Cerebellar nuclear complex (tissue), 1 donor: ENCODE measurements at regions not wholly inside any gene's neighbourhood (a gene's known extent, or its start where the extent isn't known, plus 50 kb on each side); places are given as distances from the start of the nearest gene placed in this dataset.
"Not testable (repeated sequence)": the region's sequence is repeated elsewhere in the genome, so short reads cannot be mapped to it uniquely, and the experiment has no call there.

Source experiments
- DNase-seq, 2 experiments: peaks; one replicate each; lab custom pipeline; 2025; lab: John Stamatoyannopoulos, UW

- DNase-seq, result no peak
These were observed 154.1 kb downstream of the SH3BP4 start for GRCh38 chr2:235105821-235106359.

DNA sequence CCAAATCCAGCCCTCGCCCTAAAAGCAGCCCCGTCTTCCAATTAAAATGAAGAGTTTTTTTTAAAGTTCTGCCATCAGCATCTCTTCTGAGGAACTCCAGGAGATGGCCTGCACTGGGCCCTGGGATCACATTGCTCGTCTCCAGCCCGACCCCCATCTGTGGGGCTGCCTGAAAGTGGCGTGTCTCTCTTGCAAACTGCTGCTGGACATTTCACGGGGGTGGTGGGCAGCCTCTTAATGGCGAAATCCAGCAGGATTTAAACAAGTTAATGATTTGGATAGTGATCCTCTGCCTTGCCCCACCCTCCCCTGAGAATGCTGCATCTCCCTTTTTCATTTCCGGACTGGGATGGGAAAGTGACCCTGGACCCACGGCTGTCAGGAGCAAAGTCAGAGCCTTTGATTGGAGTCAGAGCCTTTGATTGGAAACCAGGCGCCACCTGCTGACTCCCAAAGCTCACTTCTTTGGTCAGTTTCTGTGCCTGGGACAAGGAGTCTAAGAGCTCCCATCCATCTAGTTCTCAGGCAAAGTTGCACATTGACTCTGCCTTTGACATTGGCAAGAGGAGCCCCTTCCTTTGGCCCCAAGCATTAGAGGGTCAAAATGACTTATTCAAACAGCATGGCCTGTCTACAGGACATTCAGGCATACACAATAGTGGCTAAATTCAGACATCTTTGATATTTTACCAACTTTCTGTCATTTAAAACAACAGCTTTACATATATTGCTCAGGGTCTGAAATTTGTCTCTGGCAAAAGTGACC is 155.2 kb downstream of the SH3BP4 start:
- no peak for DNase-seq

GRCh38 chr2:235107640-235107951 is 155.8 kb downstream of the SH3BP4 start:
- no peak for DNase-seq

DNA sequence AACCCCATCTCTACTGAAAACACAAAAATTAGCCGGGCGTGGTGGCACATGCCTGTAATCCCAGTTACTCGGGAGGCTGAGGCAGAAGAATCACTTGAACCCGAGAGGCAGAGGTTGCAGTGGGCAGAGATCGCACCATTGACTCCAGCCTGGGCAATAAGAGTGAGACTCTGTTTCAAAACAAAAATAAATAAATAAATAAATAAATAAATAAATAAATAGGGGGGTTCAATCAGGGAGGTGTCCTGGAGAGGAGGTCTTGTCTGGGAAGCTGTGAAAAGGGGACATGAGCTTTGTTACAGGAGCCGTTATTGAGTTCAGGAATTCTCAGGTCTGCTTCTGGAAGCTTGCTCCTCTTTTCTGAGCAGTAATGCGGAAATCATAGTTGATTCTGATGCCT is 157.7 kb downstream of the SH3BP4 start:
- DNase-seq, result not testable (repeated sequence)

DNA sequence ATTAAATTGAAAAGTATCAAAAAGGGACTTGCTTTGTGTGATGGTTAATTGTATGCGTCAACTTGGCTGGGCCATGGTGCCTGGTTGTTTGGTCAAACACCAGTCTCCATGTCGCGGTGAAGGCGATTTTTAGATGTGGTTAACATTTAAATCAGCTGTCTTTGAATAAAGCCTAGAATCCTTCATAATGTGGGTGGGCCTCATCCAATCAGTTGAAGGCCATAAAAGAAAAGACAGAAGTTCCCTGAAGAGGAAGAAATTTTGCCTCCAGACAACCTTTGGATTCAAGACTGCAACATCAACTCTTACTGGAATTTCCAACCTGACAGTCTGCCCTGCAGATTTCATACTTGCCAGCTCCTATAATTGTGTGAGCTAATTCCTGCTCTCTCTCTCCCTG is 160.5 kb downstream of the SH3BP4 start:
- DNase-seq, result no peak

DNA sequence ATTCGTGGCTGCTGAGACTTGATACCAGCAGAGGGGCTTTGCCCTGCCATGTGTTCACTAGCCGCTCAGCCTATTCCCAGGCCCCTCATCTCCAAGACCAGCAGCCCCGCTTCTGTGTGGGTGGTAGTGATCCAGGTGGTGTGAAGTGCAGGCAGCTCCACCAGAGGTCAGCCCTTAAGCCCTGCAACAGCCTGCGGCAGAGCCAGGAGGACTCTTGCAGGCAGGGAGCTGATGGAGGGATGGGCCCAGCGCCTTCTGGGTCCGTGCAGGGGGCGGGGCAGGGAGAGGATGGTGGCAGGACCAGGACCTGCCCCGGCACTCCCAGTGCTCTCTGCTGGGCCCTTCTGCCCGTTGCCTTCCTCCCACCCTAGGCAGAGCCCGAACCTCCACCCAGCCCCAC is 162.0 kb downstream of the SH3BP4 start:
- no peak for DNase-seq

DNA sequence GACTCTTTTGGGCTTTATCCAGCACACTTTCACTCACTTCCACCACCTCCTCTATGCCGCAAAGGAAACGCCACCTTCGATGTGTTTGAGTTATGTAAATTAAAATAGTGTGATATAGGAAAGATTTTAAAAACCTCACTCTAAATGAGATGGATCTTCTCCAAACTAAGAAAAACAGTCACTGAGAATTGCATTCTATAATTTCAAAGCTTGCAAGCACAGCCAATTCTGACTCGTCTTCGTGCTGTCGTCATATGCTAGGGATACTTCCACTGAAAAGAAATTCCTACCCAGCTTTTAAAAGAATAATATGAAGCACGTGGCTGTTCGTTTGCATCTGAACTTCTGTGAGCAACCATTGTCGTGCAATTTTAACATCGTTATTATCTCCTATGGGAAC is 162.5 kb downstream of the SH3BP4 start:
- DNase-seq, result no peak

DNA sequence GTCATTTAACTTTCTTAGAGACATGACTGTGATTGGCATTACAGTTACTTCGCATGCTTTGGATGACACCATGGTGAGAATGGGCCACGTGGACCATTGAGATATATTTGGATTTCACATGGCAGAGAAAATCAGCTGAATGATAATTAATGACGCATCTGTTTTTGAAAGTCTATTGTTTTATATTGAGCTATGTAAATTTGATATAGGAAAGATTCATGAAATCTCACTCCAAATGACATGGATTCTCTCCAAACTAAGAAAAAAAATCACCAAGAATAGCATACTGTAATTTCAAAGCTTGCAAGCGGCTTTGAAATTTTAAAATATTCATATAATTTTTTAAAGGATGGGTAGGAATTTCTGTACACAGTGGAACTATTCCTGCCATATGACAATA is 163.7 kb downstream of the SH3BP4 start:
- DNase-seq, result no peak

DNA sequence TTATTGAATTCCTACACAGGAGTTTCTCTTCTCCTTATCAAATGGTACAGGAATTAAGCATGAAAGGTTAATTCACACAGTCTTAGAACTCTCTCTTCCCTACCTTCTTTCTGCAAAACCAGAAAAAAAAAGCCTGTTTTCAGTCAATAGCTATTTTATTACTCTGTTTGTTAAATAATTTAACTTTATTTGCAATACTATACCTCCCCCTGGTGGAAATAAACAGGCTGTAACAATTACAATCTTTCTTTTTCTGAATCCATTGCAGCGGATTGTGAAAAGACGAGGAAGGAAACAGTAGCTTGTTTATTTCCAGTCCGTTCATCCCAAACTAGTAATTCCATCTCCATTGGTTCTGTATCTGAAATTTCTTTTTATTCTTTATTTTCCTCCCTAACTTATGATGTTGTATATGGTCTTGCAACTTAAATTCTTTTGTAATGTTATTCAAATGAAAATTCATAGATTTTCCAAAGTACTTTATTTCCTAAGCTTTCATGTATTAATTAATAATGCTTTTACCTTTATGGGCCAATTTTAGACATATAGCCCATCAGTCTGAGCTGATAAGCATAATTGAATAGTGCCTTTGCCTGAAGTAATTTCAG is 165.2 kb downstream of the SH3BP4 start:
- DNase-seq, result peak in 1 of 2 experiments; percentile 0

DNA sequence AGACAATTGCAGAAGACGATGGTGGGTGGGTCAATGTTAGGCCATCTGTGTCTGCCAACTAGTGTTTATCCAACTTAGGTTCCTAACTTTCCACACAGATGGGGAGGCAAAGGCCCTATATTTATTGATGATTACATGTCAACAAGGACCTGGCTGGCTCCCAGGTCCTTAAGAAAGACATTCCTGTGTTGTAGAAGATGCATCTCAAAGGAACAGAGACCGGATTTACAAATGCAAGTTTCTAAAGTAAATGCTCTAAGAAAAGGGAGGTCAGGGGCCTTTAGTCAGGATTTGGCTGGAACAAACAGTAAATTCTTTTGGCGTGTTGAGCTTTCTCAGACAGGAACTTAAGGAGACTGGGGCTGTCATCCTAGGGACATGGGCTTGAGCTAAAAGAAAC is 175.0 kb downstream of the SH3BP4 start:
- no peak for DNase-seq

- no peak for DNase-seq
These were observed 176.1 kb downstream of the SH3BP4 start for GRCh38 chr2:235127931-235128330.

GRCh38 chr2:235129850-235130249 is 178.0 kb downstream of the SH3BP4 start:
- no peak for DNase-seq

GRCh38 chr2:235131334-235132305 is 179.8 kb downstream of the SH3BP4 start:
- DNase-seq, result no peak

GRCh38 chr2:235132651-235133050 is 180.8 kb downstream of the SH3BP4 start:
- DNase-seq, result no peak

- no peak for DNase-seq
These were observed 182.0 kb downstream of the SH3BP4 start for GRCh38 chr2:235133837-235134236.

- DNase-seq, result no peak
These were observed 182.6 kb downstream of the SH3BP4 start for GRCh38 chr2:235134420-235134819.

- no peak for DNase-seq
These were observed 183.6 kb downstream of the SH3BP4 start for GRCh38 chr2:235135195-235135965.

- DNase-seq, result no peak
These were observed 184.3 kb downstream of the SH3BP4 start for GRCh38 chr2:235135990-235136561.

- DNase-seq, result no peak
These were observed 186.5 kb downstream of the SH3BP4 start for GRCh38 chr2:235138339-235138738.

DNA sequence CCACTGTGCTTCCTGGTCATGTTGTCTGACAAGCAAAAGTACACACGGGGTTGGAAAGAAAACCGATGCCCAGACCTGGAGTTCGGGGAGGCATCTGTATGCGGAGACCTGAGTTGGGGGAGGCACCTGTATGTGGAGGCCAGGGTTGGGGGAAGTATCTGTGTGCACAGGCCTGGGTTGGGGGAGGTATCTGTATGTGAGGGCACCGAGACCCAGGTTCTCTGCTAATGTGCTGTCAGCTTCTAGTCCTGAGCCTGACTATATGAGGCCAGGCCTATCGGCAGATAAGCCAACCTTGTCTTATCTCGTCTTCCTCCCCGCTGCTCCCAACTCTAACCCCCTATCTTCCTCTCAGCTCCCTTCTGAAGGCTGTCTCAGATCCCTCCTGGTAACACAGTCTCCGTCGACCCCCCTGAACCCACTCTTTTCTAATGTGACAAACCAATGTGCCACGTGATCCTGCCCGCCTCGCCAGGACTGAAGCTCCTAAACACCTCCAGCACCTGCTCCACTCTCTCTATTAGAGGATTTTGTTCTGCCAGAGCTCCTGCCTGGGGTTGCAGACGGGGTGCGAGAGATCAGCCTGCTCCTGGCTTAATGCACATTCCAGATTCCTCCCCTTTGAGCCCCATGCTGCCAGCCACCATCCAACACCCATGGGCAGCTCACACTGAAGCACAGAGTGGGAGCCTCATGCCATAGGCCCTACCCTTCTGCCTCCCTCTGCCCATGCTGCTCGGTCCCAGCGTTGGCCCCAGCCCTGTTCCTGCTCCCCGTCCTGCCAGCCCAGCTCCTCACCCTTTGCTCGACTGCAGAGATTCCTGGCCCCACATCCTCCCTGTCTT is 188.4 kb downstream of the SH3BP4 start:
- DNase-seq, result no peak

- no peak for DNase-seq
These were observed 188.9 kb downstream of the SH3BP4 start for GRCh38 chr2:235140801-235141081.
